COR-L47 (cell line): ENCODE measurements at regions not wholly inside any gene's neighbourhood (a gene's known extent, or its start where the extent isn't known, plus 50 kb on each side); places are given as distances from the start of the nearest gene placed in this dataset.

ENCODE experiments used
- DNase-seq: peaks from one replicate; lab custom pipeline; 2025; lab: John Stamatoyannopoulos, UW

DNA sequence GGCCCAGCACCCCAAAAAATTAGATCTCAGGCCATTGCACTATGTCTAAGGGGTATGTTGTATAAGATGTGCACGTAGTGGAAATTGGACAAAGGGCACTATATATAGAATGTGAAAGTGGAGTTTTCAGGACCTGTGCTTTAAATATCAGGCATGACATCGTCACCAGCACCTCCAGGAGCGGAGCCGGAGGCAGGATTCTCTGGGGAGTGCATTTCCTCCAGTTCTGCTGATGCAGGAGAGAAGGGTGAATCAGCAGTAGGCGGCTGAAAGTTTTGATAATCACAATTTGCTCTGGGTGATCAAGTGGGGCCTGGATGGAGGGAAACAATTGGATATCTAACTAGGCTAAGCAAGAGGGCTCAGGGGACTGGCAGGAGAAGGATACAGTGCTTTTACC, 69.1 kb upstream of the NTM start:
- DNase-seq: no peak

DNA sequence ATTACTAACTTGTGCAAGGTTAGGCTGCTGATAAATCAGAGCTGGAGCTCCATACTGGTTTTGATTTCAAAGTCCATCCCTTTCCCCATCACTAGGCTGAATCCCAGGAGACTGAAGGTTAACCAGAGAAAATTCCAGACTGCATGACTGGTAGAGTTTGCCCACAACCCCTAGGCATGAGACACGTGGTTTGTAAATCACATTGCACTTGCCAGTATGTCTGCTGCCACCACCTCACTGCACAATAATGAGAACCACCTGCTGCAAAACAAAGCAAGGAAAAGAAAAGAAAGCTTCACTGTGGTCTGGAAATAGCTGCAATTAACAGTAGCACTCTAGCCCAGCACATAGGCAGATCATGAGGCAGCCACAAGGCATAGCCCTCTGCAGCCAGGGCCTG, 67.6 kb upstream of the NTM start:
- DNase-seq: no peak

DNA sequence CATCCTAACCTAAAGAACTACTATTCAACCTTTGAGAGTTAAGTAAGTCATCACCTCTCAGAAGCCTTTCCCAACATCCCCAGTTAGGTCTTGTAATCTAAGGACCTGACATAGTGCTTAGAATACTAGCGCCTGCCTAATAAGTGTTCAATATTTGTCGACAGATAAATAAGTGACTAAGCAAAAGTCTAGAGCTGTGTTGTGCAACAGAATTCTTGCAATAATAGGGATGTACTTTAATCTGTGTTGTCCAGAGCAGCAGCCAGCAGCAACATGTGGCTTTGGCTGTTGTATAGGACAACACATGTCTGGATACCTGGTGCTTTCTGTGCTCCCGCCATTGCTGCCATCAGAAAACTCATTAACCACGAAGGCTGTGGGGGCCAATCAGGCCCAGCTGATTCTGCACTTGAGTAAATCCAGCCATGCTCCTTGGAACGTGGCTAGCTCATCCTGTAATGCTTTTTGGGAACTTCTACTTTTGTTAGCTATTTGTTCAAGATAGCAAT, 66.8 kb upstream of the NTM start:
- no peak for DNase-seq

DNA sequence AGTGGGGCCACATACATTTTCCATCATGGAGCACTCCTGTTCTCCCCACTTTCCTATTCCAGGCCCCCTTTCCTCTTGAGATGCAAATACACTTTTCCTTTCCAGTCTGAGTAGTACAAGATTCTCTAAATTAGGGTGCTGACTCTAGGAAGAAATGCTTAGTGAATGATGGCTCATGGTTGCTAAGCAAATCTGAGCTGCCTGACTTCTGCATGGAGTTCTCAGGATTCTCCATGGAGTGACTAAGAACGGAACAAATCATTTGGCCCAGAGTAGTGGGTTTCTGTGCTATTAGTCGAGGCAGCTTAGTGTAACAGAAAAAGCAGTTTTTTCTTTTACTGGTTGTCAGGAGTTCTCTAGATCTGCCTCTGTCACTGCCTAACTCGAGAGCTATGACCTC, 65.4 kb upstream of the NTM start:
- no peak for DNase-seq

DNA sequence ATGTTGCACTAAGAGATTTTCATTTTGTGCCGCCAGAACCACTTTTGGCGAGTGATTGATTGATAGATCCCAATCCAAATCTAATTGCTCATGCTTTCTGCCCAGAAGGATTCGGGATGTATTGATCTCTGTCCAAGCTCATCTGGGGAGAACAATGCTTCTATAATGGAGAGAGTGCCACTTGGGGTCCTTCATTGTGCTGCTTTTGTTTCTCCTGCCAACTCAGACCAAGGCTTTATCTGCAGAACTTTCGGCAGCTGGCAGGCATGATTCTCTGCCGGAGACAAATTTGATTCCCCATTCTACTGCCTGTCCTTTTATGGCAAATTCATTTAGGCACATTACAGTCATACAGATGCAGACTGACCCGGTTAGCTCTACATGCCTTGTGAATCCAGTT, 62.9 kb upstream of the NTM start:
- no peak for DNase-seq

DNA sequence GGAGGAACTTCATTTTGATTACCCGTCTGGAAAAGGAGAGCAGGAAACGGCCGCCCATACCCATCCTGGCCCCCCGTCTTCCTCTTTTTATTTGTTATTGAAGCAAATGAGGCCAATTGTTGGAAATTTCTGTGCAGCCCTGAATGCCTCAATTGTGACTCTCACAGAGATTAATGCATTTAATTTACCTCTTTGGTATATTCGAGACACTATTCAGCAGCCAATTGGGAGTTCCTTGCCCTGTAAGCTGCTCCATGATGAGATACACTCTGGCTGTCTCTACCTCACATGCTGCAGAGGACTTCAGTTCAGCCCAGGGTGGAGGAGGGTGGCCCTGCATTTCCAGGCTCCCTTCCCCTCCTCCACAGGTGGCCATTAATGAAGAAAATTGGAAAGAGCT, 60.6 kb upstream of the NTM start:
- no peak for DNase-seq

DNA sequence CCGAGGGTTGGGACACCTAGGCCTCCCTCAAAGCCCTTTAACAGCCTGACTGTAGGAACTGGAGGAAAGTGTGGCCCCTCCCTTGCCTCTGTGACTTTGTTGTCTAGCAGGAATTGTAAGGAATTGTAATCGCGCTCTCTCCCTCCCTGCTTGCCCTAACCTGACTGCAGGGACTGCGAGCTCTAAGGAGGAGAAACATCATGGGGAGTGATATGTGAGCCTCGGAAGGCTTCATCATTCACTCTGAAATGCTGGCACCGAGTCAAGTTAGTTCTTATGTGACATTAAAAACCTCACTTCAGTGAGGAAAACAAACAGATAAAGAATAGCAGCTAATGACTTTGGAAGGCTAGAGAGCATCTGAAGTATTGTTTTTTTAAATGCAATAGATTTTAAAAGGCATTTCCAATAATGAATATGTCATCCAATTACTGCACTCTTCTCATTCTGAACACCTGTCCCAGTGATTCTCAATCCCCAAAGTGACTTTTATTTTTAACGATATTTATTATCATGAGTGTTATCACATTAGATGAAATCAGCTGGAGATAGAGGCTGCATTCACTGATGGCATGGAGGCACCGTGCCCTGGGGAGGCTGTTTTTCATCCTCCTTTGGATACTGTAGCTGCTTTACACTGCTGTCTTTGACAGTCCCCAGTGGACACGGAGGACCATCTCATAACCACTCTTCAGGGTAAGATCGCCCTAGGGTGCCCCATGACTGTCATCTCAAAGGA, 58.5 kb upstream of the NTM start:
- peak; percentile 51 for DNase-seq
